Type B pancreatic cell (in vitro differentiated cells): ENCODE measurements at regions not wholly inside any gene's neighbourhood (a gene's known extent, or its start where the extent isn't known, plus 50 kb on each side); places are given as distances from the start of the nearest gene placed in this dataset.

Source experiments
- DNase-seq: peaks from one replicate; pipeline ENCODE4 v3.0.0; 2021; ENCODE audit warnings: mixed read lengths; ENCODE audit not compliant: unreplicated experiment; ENCODE audit errors: extremely low spot score
- H3K27ac Mint-ChIP-seq: 2 replicates; pipeline ENCODE4 v1.8.0; 2021; ENCODE audit warnings: mild to moderate bottlenecking, mixed read lengths
- H3K27me3 Mint-ChIP-seq: 2 replicates; pipeline ENCODE4 v1.8.0; 2021; ENCODE audit warnings: mixed read lengths
- H3K36me3 Mint-ChIP-seq: 2 replicates; pipeline ENCODE4 v1.8.0; 2021; ENCODE audit warnings: mixed read lengths
- H3K4me1 Mint-ChIP-seq: one replicate; pipeline ENCODE4 v1.8.0; 2021; ENCODE audit warnings: mixed read lengths; ENCODE audit not compliant: unreplicated experiment
- H3K4me3 Mint-ChIP-seq: 2 replicates; pipeline ENCODE4 v1.8.0; 2021; ENCODE audit warnings: mild to moderate bottlenecking, mixed read lengths
- H3K9me3 Mint-ChIP-seq: 2 replicates; pipeline ENCODE4 v1.8.0; 2021; ENCODE audit warnings: mixed read lengths
- TF ChIP-seq, protein P1 (sequence below): fragments of 200-600 bp; sonication (generic); conservative IDR thresholded peaks from 2 replicates; pipeline ENCODE4 v1.5.0; 2021; ENCODE audit warnings: antibody characterized with exemption, mild to moderate bottlenecking

DNA sequence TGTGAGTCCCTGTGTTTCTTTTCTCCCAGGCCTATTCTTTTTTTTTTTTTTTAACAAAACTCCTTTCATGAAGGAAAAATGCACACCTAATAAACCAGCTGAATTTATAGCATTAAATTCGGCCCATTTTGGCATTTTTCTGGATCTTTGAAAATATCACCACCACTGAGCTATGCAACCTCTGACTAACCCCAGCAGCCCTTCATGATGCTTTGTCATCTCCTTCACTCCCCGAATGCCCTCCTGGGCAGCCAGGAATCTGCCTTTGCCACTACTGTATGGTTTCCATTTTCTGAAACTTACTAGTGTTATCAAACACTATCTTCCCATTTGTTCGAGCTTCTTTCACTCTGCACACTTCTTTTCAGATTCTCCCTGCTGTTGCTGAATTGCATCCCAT, 97.9 kb downstream of the ZNF280B start:
- Mint-ChIP-seq H3K9me3 (peaks cover 6% of the 10 kb centered on the region), H3K27ac (no peak overlapping the region), H3K4me1 (no peaks in the 10 kb centered on the region), H3K27me3 (peaks cover 84% of the 10 kb centered on the region), H3K4me3 (no peak overlapping the region), H3K36me3 (no peaks in the 10 kb centered on the region)
- no peak for DNase-seq
- TF ChIP-seq, protein P1, sequence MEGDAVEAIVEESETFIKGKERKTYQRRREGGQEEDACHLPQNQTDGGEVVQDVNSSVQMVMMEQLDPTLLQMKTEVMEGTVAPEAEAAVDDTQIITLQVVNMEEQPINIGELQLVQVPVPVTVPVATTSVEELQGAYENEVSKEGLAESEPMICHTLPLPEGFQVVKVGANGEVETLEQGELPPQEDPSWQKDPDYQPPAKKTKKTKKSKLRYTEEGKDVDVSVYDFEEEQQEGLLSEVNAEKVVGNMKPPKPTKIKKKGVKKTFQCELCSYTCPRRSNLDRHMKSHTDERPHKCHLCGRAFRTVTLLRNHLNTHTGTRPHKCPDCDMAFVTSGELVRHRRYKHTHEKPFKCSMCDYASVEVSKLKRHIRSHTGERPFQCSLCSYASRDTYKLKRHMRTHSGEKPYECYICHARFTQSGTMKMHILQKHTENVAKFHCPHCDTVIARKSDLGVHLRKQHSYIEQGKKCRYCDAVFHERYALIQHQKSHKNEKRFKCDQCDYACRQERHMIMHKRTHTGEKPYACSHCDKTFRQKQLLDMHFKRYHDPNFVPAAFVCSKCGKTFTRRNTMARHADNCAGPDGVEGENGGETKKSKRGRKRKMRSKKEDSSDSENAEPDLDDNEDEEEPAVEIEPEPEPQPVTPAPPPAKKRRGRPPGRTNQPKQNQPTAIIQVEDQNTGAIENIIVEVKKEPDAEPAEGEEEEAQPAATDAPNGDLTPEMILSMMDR, result no peak

DNA sequence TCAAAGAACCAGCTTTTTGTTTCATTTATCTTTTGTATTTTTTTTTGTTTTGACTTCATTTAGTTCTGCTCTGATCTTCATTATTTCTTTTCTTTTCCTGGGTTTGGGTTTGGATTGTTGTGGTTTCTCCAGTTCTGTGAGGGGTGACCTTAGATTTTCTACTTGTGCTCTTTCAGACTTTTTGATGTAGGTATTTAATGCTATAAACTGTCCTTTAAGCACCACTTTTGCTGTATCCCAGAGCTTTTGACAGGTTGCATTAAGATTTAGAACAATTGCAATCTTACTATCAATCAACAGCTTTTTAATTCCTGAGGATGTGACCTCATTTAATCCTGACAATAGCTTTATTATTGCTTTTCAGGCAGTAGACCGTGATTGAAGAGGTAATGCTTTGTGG, 94.3 kb downstream of the ZNF280B start:
- H3K36me3 Mint-ChIP-seq, result no peaks in the 10 kb centered on the region
- no peak overlapping the region for H3K4me3 Mint-ChIP-seq
- peaks cover 80% of the 10 kb centered on the region for H3K27me3 Mint-ChIP-seq
- H3K4me1 Mint-ChIP-seq, result no peaks in the 10 kb centered on the region
- peaks cover 6% of the 10 kb centered on the region for H3K9me3 Mint-ChIP-seq
- TF ChIP-seq, protein P1, result no peak
- H3K27ac Mint-ChIP-seq, result no peak overlapping the region
- DNase-seq, result no peak

DNA sequence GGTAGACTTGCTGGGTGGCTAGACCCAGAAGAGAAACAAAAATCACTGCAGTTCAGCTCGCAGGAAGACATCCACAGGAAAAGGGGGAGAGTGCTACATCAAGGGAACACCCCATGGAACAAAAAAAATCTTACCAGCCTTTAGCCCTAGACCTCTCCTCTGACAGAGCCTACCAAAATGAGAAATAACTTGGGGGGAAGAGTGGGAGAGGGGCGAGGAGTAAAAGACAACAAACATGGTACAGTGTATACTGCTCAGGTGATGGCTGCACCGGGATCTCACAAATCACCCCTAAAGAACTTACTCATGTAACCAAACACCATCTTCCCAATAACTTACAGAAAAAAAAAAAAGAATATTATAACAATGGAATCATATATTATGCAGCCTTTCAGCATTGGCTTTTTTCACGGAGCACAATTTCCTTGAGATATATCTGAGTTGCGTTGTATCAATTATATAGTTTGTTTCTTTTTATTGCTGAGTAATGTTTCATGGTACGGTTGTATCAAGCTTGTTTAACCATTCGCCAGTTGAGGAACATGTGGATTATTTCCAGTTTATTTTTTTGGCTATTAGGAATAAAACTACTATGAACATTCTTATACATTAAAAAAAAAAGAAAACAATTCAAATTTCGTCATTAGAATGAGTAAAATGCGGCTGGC, 90.9 kb downstream of the ZNF280B start:
- Mint-ChIP-seq H3K4me3 (no peak overlapping the region), H3K36me3 (no peaks in the 10 kb centered on the region), H3K9me3 (peaks cover 2% of the 10 kb centered on the region), H3K27me3 (peaks cover 89% of the 10 kb centered on the region), H3K27ac (no peak overlapping the region), H3K4me1 (no peaks in the 10 kb centered on the region)
- TF ChIP-seq, protein P1, result no peak
- DNase-seq, result no peak

DNA sequence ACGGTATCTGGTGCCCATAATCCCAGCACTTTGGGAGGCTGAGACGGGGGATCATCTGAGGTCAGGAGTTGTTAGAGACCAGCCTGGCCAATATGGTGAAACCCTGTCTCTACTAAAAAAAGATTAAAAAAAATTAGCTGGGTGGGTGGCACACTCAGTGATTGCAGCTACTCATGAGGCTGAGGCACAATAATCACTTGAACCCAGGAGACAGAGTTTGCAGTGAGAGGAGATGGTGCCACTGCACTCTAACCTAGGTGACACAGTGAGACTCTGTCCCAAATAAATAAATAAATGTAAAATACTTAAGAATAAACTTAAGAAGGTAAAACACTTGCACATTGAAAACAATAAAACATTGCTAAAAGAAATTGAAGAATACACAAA, 90.4 kb downstream of the ZNF280B start:
- no peaks in the 10 kb centered on the region for H3K4me1 Mint-ChIP-seq

DNA sequence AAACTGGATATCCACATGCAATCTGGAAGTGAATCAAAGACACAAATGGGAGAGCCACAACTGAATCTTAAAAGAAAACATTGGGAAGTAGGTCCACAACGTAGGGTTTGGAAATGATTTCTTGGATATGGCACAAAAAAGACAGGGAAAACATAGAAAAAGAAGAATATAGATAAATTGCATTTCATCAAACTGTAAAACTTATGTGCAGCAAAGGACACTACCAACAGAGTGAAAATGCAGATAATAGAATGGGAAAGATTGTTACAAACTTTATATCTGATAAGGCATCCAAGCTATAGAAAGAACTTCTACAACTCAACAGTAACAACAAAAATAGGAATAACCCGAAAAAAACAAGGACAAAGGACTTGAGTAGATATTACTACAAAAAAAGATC, 89.6 kb downstream of the ZNF280B start:
- Mint-ChIP-seq H3K4me3 (no peak overlapping the region), H3K9me3 (no peaks in the 10 kb centered on the region), H3K27ac (no peak overlapping the region), H3K27me3 (peaks cover 83% of the 10 kb centered on the region), H3K36me3 (no peaks in the 10 kb centered on the region), H3K4me1 (no peaks in the 10 kb centered on the region)
- DNase-seq, result no peak
- TF ChIP-seq, protein P1, result no peak

More for the DNA sequence above, 90.4 kb downstream of the ZNF280B start:
- Mint-ChIP-seq H3K27ac (no peak overlapping the region), H3K36me3 (no peaks in the 10 kb centered on the region), H3K9me3 (no peaks in the 10 kb centered on the region), H3K27me3 (peaks cover 86% of the 10 kb centered on the region), H3K4me3 (no peak overlapping the region)
- TF ChIP-seq, protein P1, result no peak
- no peak for DNase-seq
